Calu3 (cell line): ENCODE measurements at regions not wholly inside any gene's neighbourhood (a gene's known extent, or its start where the extent isn't known, plus 50 kb on each side); places are given as distances from the start of the nearest gene placed in this dataset.

Experiments
- BruUV-seq: library from RNA; stranded (reverse); fragments of 400-500 nt; replicated peaks from 2 replicates; lab custom pipeline; 2021; lab: Mats Ljungman, UMichigan
- CTCF ChIA-PET: fragments of 300-600 bp; sonication (Branson Sonifier 250); formaldehyde crosslinking; loops from one replicate; lab custom pipeline; 2022; ENCODE audit warnings: antibody characterized with exemption; lab: Charles Lee
- DNase-seq: peaks from one replicate; pipeline ENCODE4 v3.0.0; 2022
- H3K27ac Mint-ChIP-seq: one replicate; pipeline ENCODE4 v1.8.0; 2022; ENCODE audit warnings: mixed read lengths; ENCODE audit not compliant: unreplicated experiment
- H3K27me3 Mint-ChIP-seq: one replicate; pipeline ENCODE4 v1.8.0; 2022; ENCODE audit warnings: mixed read lengths; ENCODE audit not compliant: unreplicated experiment
- H3K36me3 Mint-ChIP-seq: one replicate; pipeline ENCODE4 v1.8.0; 2022; ENCODE audit warnings: mild to moderate bottlenecking, moderate library complexity, mixed read lengths; ENCODE audit not compliant: insufficient read depth, unreplicated experiment
- H3K4me1 Mint-ChIP-seq: one replicate; pipeline ENCODE4 v1.8.0; 2022; ENCODE audit warnings: mild to moderate bottlenecking, low read depth, mixed read lengths; ENCODE audit not compliant: unreplicated experiment
- H3K4me3 Mint-ChIP-seq: one replicate; pipeline ENCODE4 v1.8.0; 2022; ENCODE audit warnings: mild to moderate bottlenecking, low read depth, moderate library complexity, mixed read lengths; ENCODE audit not compliant: unreplicated experiment
- H3K9me3 Mint-ChIP-seq: one replicate; pipeline ENCODE4 v1.8.0; 2022; ENCODE audit warnings: low read depth, mixed read lengths; ENCODE audit not compliant: unreplicated experiment
- intact Hi-C: fragments of 100-400 bp; cut with micrococcal nuclease; formaldehyde crosslinking; loops from one replicate; pipeline ENCODE4 v1.10.0; 2022; ENCODE audit not compliant: unreplicated experiment
- TF ChIP-seq, protein P1 (sequence below): fragments of 200-600 bp; IDR thresholded peaks from one replicate; pipeline ENCODE4 v1.8.0; 2022; ENCODE audit warnings: antibody characterized with exemption; ENCODE audit not compliant: unreplicated experiment

- CTCF ChIA-PET, result interaction anchor here (1.2 kb wide), 1 partner anchor 10 kb away, joined by 3 read pairs; no protein-coding TSS in a partner anchor
- no TSS peak for BruUV-seq
- Mint-ChIP-seq H3K9me3 (no peaks in the 10 kb centered on the region), H3K4me1 (peaks cover 4% of the 10 kb centered on the region), H3K27me3 (no peaks in the 10 kb centered on the region), H3K36me3 (no peaks in the 10 kb centered on the region), H3K4me3 (no peak overlapping the region), H3K27ac (no peak overlapping the region)
- intact Hi-C loops, result no loop called here
- no peak for DNase-seq
- TF ChIP-seq, protein P1, sequence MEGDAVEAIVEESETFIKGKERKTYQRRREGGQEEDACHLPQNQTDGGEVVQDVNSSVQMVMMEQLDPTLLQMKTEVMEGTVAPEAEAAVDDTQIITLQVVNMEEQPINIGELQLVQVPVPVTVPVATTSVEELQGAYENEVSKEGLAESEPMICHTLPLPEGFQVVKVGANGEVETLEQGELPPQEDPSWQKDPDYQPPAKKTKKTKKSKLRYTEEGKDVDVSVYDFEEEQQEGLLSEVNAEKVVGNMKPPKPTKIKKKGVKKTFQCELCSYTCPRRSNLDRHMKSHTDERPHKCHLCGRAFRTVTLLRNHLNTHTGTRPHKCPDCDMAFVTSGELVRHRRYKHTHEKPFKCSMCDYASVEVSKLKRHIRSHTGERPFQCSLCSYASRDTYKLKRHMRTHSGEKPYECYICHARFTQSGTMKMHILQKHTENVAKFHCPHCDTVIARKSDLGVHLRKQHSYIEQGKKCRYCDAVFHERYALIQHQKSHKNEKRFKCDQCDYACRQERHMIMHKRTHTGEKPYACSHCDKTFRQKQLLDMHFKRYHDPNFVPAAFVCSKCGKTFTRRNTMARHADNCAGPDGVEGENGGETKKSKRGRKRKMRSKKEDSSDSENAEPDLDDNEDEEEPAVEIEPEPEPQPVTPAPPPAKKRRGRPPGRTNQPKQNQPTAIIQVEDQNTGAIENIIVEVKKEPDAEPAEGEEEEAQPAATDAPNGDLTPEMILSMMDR, result no peak
These were observed 824.0 kb upstream of the ID2 start for GRCh38 chr2:7857904-7858303.

GRCh38 chr2:7858624-7859023, 823.2 kb upstream of the ID2 start:
- no peak for DNase-seq
- no peak overlapping the region for H3K27ac Mint-ChIP-seq
- no TSS peak for BruUV-seq
- H3K4me1 Mint-ChIP-seq, result no peaks in the 10 kb centered on the region
- CTCF ChIA-PET, result interaction anchor here (1.2 kb wide), 1 partner anchor 11 kb away, joined by 3 read pairs; no protein-coding TSS in a partner anchor
- TF ChIP-seq, protein P1, result no peak
- intact Hi-C loops, result no loop called here
- H3K27me3 Mint-ChIP-seq, result no peaks in the 10 kb centered on the region
- no peaks in the 10 kb centered on the region for H3K9me3 Mint-ChIP-seq
- no peak overlapping the region for H3K4me3 Mint-ChIP-seq
- no peaks in the 10 kb centered on the region for H3K36me3 Mint-ChIP-seq

DNA sequence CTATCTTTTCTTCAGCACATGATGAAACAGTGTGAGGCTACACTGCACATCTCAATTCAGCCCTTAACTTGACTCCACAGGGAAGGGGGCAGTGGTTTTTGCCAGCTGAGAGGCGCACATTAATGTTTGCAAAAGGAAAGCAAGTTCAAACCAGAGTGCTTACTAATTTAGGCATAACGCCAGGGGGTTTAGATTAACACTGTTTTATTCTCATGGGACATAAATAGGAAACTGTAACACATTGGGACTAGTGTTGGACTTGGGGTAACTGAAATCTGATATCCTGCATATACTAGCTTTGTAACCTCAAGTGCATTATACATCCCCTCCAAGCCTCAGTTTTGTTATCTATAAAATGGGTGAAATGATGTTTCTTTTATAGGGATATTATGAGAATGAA, 821.2 kb upstream of the ID2 start:
- H3K27me3 Mint-ChIP-seq, result no peaks in the 10 kb centered on the region
- DNase-seq, result no peak
- TF ChIP-seq, protein P1, result no peak
- BruUV-seq, result no TSS peak
- H3K4me3 Mint-ChIP-seq, result no peak overlapping the region
- no peaks in the 10 kb centered on the region for H3K36me3 Mint-ChIP-seq
- peaks cover 2% of the 10 kb centered on the region for H3K9me3 Mint-ChIP-seq
- no peak overlapping the region for H3K27ac Mint-ChIP-seq
- intact Hi-C loops, result no loop called here
- no peaks in the 10 kb centered on the region for H3K4me1 Mint-ChIP-seq
- CTCF ChIA-PET, result no interaction called here

DNA sequence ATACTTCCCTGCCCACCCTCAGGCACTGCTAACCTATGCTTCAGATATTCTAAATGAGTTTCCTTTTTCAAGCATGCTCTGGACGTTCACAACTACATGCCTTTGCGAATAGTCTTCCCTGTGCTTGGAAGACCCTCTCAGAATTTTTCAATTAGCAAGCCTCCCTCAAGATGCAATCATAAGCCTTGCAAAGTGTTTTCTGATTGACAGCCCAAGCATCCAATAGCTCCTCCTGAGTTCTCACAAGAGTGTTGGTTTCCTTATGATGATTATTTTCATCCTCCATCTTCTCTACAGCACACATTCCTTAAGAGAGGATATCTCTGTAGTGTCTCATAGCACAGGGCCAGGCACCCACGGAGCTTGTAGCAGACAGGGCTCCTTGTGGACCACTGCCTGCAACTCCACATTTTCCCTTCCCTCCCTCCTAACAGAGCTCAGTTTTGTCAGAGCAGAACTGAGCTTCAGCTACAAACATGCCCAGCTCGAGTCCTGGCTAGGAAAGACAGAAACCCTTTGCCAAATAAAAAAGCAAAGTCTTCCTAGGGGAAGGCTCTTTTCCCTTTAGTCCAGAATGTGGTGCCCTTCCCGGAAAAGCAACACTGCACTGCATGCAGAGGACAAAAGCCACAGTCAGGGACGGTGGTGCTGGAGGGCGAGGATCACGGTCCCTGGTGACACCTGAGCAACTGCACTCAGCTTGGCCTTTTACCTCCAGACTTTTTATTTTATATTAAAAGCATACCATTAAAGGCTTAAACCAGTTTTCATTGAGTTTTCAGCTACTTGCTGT, 819.8 kb upstream of the ID2 start:
- Mint-ChIP-seq H3K4me1 (no peaks in the 10 kb centered on the region), H3K9me3 (peaks cover 2% of the 10 kb centered on the region), H3K4me3 (no peak overlapping the region), H3K27ac (no peak overlapping the region), H3K36me3 (no peaks in the 10 kb centered on the region), H3K27me3 (no peaks in the 10 kb centered on the region)
- intact Hi-C loops, result no loop called here
- TF ChIP-seq, protein P1, result no peak
- no TSS peak for BruUV-seq
- DNase-seq, result no peak
- CTCF ChIA-PET, result interaction anchor here (1.5 kb wide), 1 partner anchor 14 kb away, joined by 3 read pairs; no protein-coding TSS in a partner anchor
